Neuronal stem cell (in vitro differentiated cells): ENCODE measurements at regions not wholly inside any gene's neighbourhood (a gene's known extent, or its start where the extent isn't known, plus 50 kb on each side); places are given as distances from the start of the nearest gene placed in this dataset.

Experiments used
- DNase-seq: peaks from one replicate; pipeline ENCODE4 v3.0.0-alpha.2; 2013; ENCODE audit warnings: low spot score
- H2AFZ ChIP-seq: one replicate; pipeline ENCODE4 v1.6.1; 2013; ENCODE audit warnings: mild to moderate bottlenecking, low read length, inconsistent platforms
- H2AK5ac ChIP-seq: 2 replicates; pipeline ENCODE4 v1.6.1; 2013; ENCODE audit warnings: low read depth, mild to moderate bottlenecking, inconsistent platforms, low read length, moderate library complexity, mixed read lengths
- H2BK120ac ChIP-seq: 2 replicates; pipeline ENCODE4 v1.6.1; 2013; ENCODE audit warnings: low read depth, mild to moderate bottlenecking, inconsistent platforms, low read length, moderate library complexity, mixed read lengths
- H2BK12ac ChIP-seq: one replicate; pipeline ENCODE4 v1.6.1; 2013; ENCODE audit warnings: low read length, inconsistent platforms
- H2BK15ac ChIP-seq: 2 replicates; pipeline ENCODE4 v1.6.1; 2013; ENCODE audit warnings: mild to moderate bottlenecking, low read length, inconsistent platforms, mixed read lengths
- H2BK5ac ChIP-seq: one replicate; pipeline ENCODE4 v1.6.1; 2013; ENCODE audit warnings: inconsistent platforms, mild to moderate bottlenecking, low read length, moderate library complexity
- H3K14ac ChIP-seq: one replicate; pipeline ENCODE4 v1.6.1; 2013; ENCODE audit warnings: low read length, inconsistent platforms
- H3K18ac ChIP-seq: 2 replicates; pipeline ENCODE4 v1.6.1; 2013; ENCODE audit warnings: low read length, inconsistent platforms
- H3K23ac ChIP-seq: 2 replicates; pipeline ENCODE4 v1.6.1; 2013; ENCODE audit warnings: low read depth, mild to moderate bottlenecking, mixed read lengths, low read length, inconsistent platforms; ENCODE audit not compliant: poor library complexity
- H3K27ac ChIP-seq: replicated peaks from 3 replicates; pipeline ENCODE4 v1.5.1; 2013; ENCODE audit warnings: low read length, inconsistent platforms
- H3K27me3 ChIP-seq, 3 experiments: 2 replicates each; pipeline ENCODE4 v1.6.1; 2013; ENCODE audit warnings: low read length in 3 of 3, mild to moderate bottlenecking in 2 of 3, inconsistent platforms in 1 of 3, low read depth in 1 of 3, mixed read lengths in 1 of 3, moderate library complexity in 1 of 3; ENCODE audit not compliant: control insufficient read depth in 3 of 3, insufficient read depth in 3 of 3
- H3K36me3 ChIP-seq, 2 donors: replicated peaks in 1 of 2; 2 replicates each; pipeline ENCODE4 v1.6.1; 2013; ENCODE audit warnings: low read length in 2 of 2; ENCODE audit not compliant: control insufficient read depth in 2 of 2, insufficient read depth in 2 of 2
- H3K4ac ChIP-seq: 2 replicates; pipeline ENCODE4 v1.6.1; 2013; ENCODE audit warnings: inconsistent platforms, mild to moderate bottlenecking, low read length, moderate library complexity
- H3K4me1 ChIP-seq, 2 donors: 1 replicate in 1 of 2; 2 replicates in 1 of 2; pipeline ENCODE4 v1.6.1; 2013; ENCODE audit warnings: low read length in 2 of 2, low read depth in 1 of 2; ENCODE audit not compliant: control insufficient read depth in 2 of 2, insufficient read depth in 1 of 2
- H3K4me2 ChIP-seq: one replicate; pipeline ENCODE4 v1.6.1; 2013; ENCODE audit warnings: mild to moderate bottlenecking, low read length, inconsistent platforms; ENCODE audit not compliant: insufficient read depth, poor library complexity, severe bottlenecking
- H3K4me3 ChIP-seq, 2 donors: 2 replicates each; pipeline ENCODE4 v1.5.1; 2013; ENCODE audit warnings: low read length in 2 of 2, mild to moderate bottlenecking in 2 of 2, inconsistent platforms in 1 of 2, moderate library complexity in 1 of 2
- H3K79me1 ChIP-seq: one replicate; pipeline ENCODE4 v1.6.1; 2013; ENCODE audit warnings: low read depth, mild to moderate bottlenecking, inconsistent platforms, low read length, moderate library complexity
- H3K9ac ChIP-seq: one replicate; pipeline ENCODE4 v1.6.1; 2013; ENCODE audit warnings: mild to moderate bottlenecking, low read depth, low read length, inconsistent platforms; ENCODE audit not compliant: poor library complexity
- H3K9me3 ChIP-seq, 2 donors: replicated peaks in 1 of 2; 2 replicates each; pipeline versions ENCODE3 to v1.6.1; 2013; ENCODE audit warnings: low read length in 2 of 2, mild to moderate bottlenecking in 2 of 2, inconsistent platforms in 1 of 2, low read depth in 1 of 2, mixed read lengths in 1 of 2, moderate library complexity in 1 of 2; ENCODE audit not compliant: control insufficient read depth in 2 of 2, insufficient read depth in 1 of 2
- H4K8ac ChIP-seq: one replicate; pipeline ENCODE4 v1.6.1; 2013; ENCODE audit warnings: low read depth, mild to moderate bottlenecking, inconsistent platforms, low read length, moderate library complexity
- H4K91ac ChIP-seq: one replicate; pipeline ENCODE4 v1.6.1; 2013; ENCODE audit warnings: low read length, low read depth, mild to moderate bottlenecking, inconsistent platforms; ENCODE audit not compliant: poor library complexity
- WGBS, 2 donors: extraction: QIAGEN DNeasy Blood & Tissue Kit; methylation state at CpG; one replicate each; pipeline ENCODE4 v1.1.7; 2013; ENCODE audit warnings: missing lambda C conversion rate in 2 of 2, mixed read lengths in 1 of 2; ENCODE audit not compliant: insufficient read length in 2 of 2, insufficient replicate concordance in 1 of 2; ENCODE audit errors: extremely low coverage in 2 of 2; 5-methylcytosine and 5-hydroxymethylcytosine counted together

DNA sequence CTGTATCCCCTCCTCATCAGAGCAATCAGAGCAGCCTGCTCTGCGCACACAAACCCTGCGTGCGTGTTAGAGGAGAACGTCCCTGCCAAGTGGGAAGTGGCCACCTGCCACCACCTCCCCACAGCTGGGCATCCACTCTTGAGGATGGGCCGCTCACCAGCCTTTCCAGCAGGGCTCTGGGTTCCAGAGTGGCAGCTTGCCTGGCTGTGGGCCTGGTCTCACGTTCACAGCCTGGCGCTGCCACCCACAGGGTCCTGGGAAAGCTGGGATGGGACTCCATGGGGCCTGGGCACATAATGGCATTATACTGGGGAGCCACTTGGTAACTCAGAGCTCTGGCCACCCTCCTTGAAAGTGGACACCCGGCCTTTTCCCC lies 151.1 kb upstream of the PPP2R2D start:
- Histone ChIP-seq H3K18ac (peak overlapping the region; percentile 89), H3K9me3 (no peaks in the 10 kb centered on the region), H2AFZ (no peak overlapping the region), H3K23ac (peak overlapping the region; percentile 6), H3K27me3 (peaks cover 0 to 9% (median 3%) of the 10 kb centered on the region in 3 experiments), H3K4me2 (no peak overlapping the region), H3K27ac (no peak overlapping the region), H2BK12ac (peak overlapping the region; percentile 98), H4K8ac (no peak overlapping the region), H3K4me1 (peaks cover 30 to 31% of the 10 kb centered on the region in 2 donors), H3K9ac (peak overlapping the region; percentile 73), H3K14ac (peak overlapping the region; percentile 49), H2BK120ac (no peak overlapping the region), H4K91ac (no peak overlapping the region), H3K4me3 (no peak overlapping the region), H3K79me1 (no peaks in the 10 kb centered on the region), H3K36me3 (no peaks in the 10 kb centered on the region), H3K4ac (peak overlapping the region; percentile 85), H2BK15ac (peak overlapping the region; percentile 73), H2BK5ac (no peak overlapping the region), H2AK5ac (peak overlapping the region; percentile 91)
- WGBS, 2 donors: no CpG with 5 or more reads among the region's 8 CpGs
- no peak for DNase-seq

DNA sequence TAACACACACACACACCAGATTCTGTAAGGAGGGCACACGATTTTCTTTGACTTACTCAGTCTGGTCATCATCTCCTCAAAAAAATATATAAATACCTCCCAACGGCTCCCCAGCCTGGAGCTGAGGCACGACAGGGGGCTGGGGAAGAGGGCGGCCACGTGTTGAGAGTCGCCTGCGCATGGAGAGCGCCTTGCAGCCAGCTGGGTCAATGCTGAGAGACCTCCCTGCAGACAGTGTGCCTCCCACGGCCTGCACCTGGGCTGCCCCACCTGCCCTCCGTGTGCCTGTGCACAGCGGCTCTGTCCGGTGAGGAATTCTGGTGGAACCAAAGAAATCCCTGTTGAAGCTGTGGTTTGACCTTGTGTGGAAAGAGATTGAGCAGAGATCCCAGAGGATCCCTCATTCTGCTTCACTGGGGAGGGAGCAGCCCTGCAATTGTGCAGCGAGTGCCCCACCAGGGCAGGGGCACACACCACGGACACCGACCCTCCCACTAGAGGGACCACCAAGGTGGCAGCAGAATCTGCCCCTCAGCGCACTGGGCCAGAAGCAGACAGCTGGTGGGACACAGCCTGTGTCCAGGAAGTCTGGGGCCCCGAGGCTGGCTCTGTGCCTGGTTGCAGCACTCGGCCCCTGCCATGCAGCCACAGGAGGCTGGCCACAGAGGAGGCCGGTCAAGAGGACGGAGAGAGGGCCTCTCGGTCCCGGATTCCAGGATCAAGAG lies 150.5 kb upstream of the PPP2R2D start:
- Histone ChIP-seq H2BK15ac (peak overlapping the region; percentile 94), H4K91ac (no peak overlapping the region), H3K36me3 (no peaks in the 10 kb centered on the region), H4K8ac (no peak overlapping the region), H2AK5ac (peak overlapping the region; percentile 94), H3K18ac (peak overlapping the region; percentile 55), H3K9me3 (no peaks in the 10 kb centered on the region), H3K23ac (peak overlapping the region; percentile 37), H3K27me3 (peaks cover 0 to 9% (median 3%) of the 10 kb centered on the region in 3 experiments), H3K9ac (no peak overlapping the region), H3K79me1 (no peaks in the 10 kb centered on the region), H3K4me1 (peaks cover 30 to 31% of the 10 kb centered on the region in 2 donors), H3K14ac (no peak overlapping the region), H2BK12ac (peak overlapping the region; percentile 93), H2BK120ac (no peak overlapping the region), H2BK5ac (no peak overlapping the region), H3K4me2 (no peak overlapping the region), H2AFZ (no peak overlapping the region), H3K4me3 (no peak overlapping the region), H3K27ac (no peak overlapping the region), H3K4ac (no peak overlapping the region)
- no CpG with 5 or more reads among the region's 22 CpGs for WGBS, 2 donors
- no peak for DNase-seq

DNA sequence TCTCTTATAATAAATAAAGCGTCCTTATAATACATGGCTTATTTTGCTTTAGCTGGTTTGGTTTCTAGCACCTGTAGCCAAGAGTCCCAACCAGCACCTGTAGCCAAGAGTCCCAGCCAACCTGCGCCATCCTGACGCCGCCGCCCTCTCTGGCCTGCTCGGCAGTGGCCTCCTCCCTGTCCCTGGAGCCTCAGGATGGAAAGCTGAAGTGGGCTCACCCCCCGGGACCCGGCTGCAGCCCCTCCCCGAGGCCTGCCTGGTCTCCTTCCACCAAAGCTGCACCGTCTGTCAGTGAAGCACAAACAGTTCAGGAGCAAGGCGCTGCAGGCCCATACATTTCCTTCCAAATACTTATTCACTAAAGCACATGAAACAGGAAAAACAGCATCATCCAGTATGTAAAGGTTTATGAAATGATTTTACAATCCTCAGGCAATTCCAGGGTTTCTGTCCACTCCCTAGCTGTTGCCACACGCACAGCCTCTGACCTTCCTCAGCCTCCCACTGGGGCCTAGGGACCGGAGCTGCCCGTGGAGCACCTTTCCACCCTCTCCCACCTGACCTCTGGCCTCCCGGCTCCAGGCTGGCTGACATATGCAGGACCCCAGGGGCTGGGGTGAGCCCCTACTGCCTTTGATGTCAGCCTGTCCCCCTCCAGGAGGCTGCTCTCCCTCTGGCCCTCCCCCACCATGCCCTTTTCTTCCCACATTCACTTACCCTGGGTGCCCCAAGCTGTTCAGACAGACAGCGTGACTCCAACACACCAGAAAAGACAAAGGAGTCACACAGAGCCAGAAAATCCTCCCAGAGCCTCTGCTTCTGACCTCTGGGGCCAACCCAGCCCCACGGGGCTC lies 149.6 kb upstream of the PPP2R2D start:
- DNase-seq: peak; percentile 31
- H3K27ac ChIP-seq: no peak overlapping the region

More for the DNA sequence above, 149.6 kb upstream of the PPP2R2D start:
- Histone ChIP-seq H3K79me1 (no peaks in the 10 kb centered on the region), H3K4me3 (no peak overlapping the region), H2BK12ac (no peak overlapping the region), H3K9ac (no peak overlapping the region), H2BK5ac (no peak overlapping the region), H3K4me2 (no peak overlapping the region), H3K4ac (no peak overlapping the region), H3K9me3 (no peaks in the 10 kb centered on the region), H2BK120ac (no peak overlapping the region), H3K4me1 (peaks cover 30 to 31% of the 10 kb centered on the region in 2 donors), H4K8ac (no peak overlapping the region), H2AK5ac (peak overlapping the region; percentile 94), H3K23ac (no peak overlapping the region), H2AFZ (peak overlapping the region; percentile 5), H2BK15ac (no peak overlapping the region), H3K14ac (no peak overlapping the region), H3K18ac (peak overlapping the region; percentile 86), H4K91ac (no peak overlapping the region), H3K27me3 (peaks cover 0 to 9% (median 0%) of the 10 kb centered on the region in 3 experiments), H3K36me3 (no peaks in the 10 kb centered on the region)
- no CpG with 5 or more reads among the region's 17 CpGs for WGBS, 2 donors
